Uterus (tissue), 3 donors: ENCODE measurements at regions not wholly inside any gene's neighbourhood (a gene's known extent, or its start where the extent isn't known, plus 50 kb on each side); places are given as distances from the start of the nearest gene placed in this dataset.

ENCODE experiments used
- DNase-seq, 2 donors: peaks; one replicate each; pipeline ENCODE4 v3.0.0-alpha.2; 2019 to 2020
- H3K27ac ChIP-seq, 2 donors: fragments of 200-600 bp; sonication (generic); 1 replicate in 1 of 2; 2 replicates in 1 of 2; pipeline ENCODE4 v1.5.1; 2016 to 2018
- H3K27me3 ChIP-seq, 2 donors: fragments of 200-600 bp; sonication (generic); one replicate each; pipeline ENCODE4 v1.5.1; 2018 to 2019; ENCODE audit warnings: control low read depth in 1 of 2
- H3K36me3 ChIP-seq, 2 donors: fragments of 200-600 bp; sonication (generic); one replicate each; pipeline ENCODE4 v1.5.1; 2019; ENCODE audit warnings: control low read depth in 1 of 2
- H3K4me1 ChIP-seq, 2 donors: fragments of 200-600 bp; sonication (generic); one replicate each; pipeline ENCODE4 v1.5.1; 2018 to 2019; ENCODE audit warnings: control low read depth in 1 of 2
- H3K4me3 ChIP-seq, 2 donors: fragments of 200-600 bp; sonication (generic); 1 replicate in 1 of 2; 2 replicates in 1 of 2; pipeline ENCODE4 v1.5.1; 2018 to 2019; ENCODE audit warnings: mild to moderate bottlenecking in 1 of 2
- H3K9me3 ChIP-seq, 2 donors: fragments of 200-600 bp; sonication (generic); one replicate each; pipeline ENCODE4 v1.5.1; 2019; ENCODE audit warnings: control low read depth in 1 of 2
- CTCF ChIP-seq, 4 experiments: fragments of 200-600 bp in 2 of 4; fragments of 450-650 bp in 2 of 4; sonication (generic) in 2 of 4; IDR thresholded peaks; one replicate each; pipeline ENCODE4 v1.5.1; 2016 to 2019; ENCODE audit warnings: antibody characterized with exemption in 4 of 4, mild to moderate bottlenecking in 2 of 4, moderate library complexity in 1 of 4
- POLR2A ChIP-seq, 2 donors: fragments of 450-650 bp; IDR thresholded peaks; one replicate each; pipeline ENCODE4 v1.6.1; 2016; ENCODE audit warnings: antibody characterized with exemption in 2 of 2, mild to moderate bottlenecking in 1 of 2, moderate library complexity in 1 of 2
- intact Hi-C: fragments of 100-400 bp; cut with DNase I; formaldehyde crosslinking; loops from one replicate; pipeline ENCODE4 v1.15.1; 2023; ENCODE audit warnings: low total_unique reads
- donor health status: DM: yes; HTN: yes; CAD: no.

- DNase-seq = no peak
- Histone ChIP-seq H3K4me3 (no peak overlapping the region), H3K9me3 (no peaks in the 10 kb centered on the region), H3K27ac (no peak overlapping the region), H3K27me3 (no peaks in the 10 kb centered on the region), H3K36me3 (no peaks in the 10 kb centered on the region), H3K4me1 (no peaks in the 10 kb centered on the region)
- intact Hi-C loops = no loop called here
- no peak for TF ChIP-seq CTCF (IDR thresholded peaks at IDR 0.05)
- TF ChIP-seq POLR2A (IDR thresholded peaks at IDR 0.05) = no peak
These were observed 137.6 kb upstream of the VWC2 start for GRCh38 chr7:49635800-49636199.

- DNase-seq = no peak
- intact Hi-C loops = no loop called here
- H3K36me3 ChIP-seq = no peaks in the 10 kb centered on the region
- no peaks in the 10 kb centered on the region for H3K27me3 ChIP-seq
- H3K4me1 ChIP-seq = no peaks in the 10 kb centered on the region
- no peak overlapping the region for H3K4me3 ChIP-seq
- no peak for TF ChIP-seq POLR2A (IDR thresholded peaks at IDR 0.05)
- TF ChIP-seq CTCF (IDR thresholded peaks at IDR 0.05) = no peak
- no peak overlapping the region for H3K27ac ChIP-seq
- H3K9me3 ChIP-seq = no peaks in the 10 kb centered on the region
These were observed 137.0 kb upstream of the VWC2 start for GRCh38 chr7:49636400-49636799.

GRCh38 chr7:49638166-49638565 is 135.3 kb upstream of the VWC2 start:
- intact Hi-C loops = no loop called here
- H3K4me3 ChIP-seq = no peak overlapping the region
- DNase-seq = no peak
- H3K9me3 ChIP-seq = no peaks in the 10 kb centered on the region
- H3K27ac ChIP-seq = no peak overlapping the region
- no peak for TF ChIP-seq CTCF (IDR thresholded peaks at IDR 0.05)
- TF ChIP-seq POLR2A (IDR thresholded peaks at IDR 0.05) = no peak
- no peaks in the 10 kb centered on the region for H3K4me1 ChIP-seq
- no peaks in the 10 kb centered on the region for H3K27me3 ChIP-seq
- no peaks in the 10 kb centered on the region for H3K36me3 ChIP-seq

- TF ChIP-seq POLR2A (IDR thresholded peaks at IDR 0.05) (no peak), CTCF (IDR thresholded peaks at IDR 0.05) (no peak)
- DNase-seq = no peak
- Histone ChIP-seq H3K9me3 (no peaks in the 10 kb centered on the region), H3K27me3 (no peaks in the 10 kb centered on the region), H3K36me3 (no peaks in the 10 kb centered on the region), H3K27ac (no peak overlapping the region), H3K4me3 (no peak overlapping the region), H3K4me1 (no peaks in the 10 kb centered on the region)
- intact Hi-C loops = no loop called here
These were observed 134.3 kb upstream of the VWC2 start for GRCh38 chr7:49639068-49639593.

GRCh38 chr7:49639808-49640207 is 133.6 kb upstream of the VWC2 start:
- TF ChIP-seq CTCF (IDR thresholded peaks at IDR 0.05) = no peak
- TF ChIP-seq POLR2A (IDR thresholded peaks at IDR 0.05) = no peak
- no peaks in the 10 kb centered on the region for H3K27me3 ChIP-seq
- DNase-seq = no peak
- H3K27ac ChIP-seq = no peak overlapping the region
- H3K4me3 ChIP-seq = no peak overlapping the region
- no peaks in the 10 kb centered on the region for H3K9me3 ChIP-seq
- no peaks in the 10 kb centered on the region for H3K4me1 ChIP-seq
- H3K36me3 ChIP-seq = no peaks in the 10 kb centered on the region
- intact Hi-C loops = no loop called here
